Panc1 (cell line): ENCODE measurements at regions not wholly inside any gene's neighbourhood (a gene's known extent, or its start where the extent isn't known, plus 50 kb on each side); places are given as distances from the start of the nearest gene placed in this dataset.

Experiments
- ATAC-seq: fragments of 200-7000 bp; cut with Tn5 transposase; 2 replicates; pipeline ENCODE4 v1.9.1; 2020; ENCODE audit warnings: mild to moderate bottlenecking, moderate library complexity
- BruUV-seq: library from RNA; stranded (reverse); fragments of 400-500 nt; replicated peaks from 2 replicates; lab custom pipeline; 2021; lab: Mats Ljungman, UMichigan
- CTCF ChIA-PET: fragments of 300-600 bp; sonication (Branson Sonifier 250); formaldehyde crosslinking; loops from one replicate; lab custom pipeline; 2022; ENCODE audit warnings: antibody characterized with exemption; lab: Charles Lee
- POLR2A ChIA-PET: fragments of 300-600 bp; sonication (Branson Sonifier 250); formaldehyde crosslinking; loops from one replicate; lab custom pipeline; 2022; ENCODE audit warnings: antibody characterized with exemption; lab: Charles Lee
- DNase-seq: peaks from one replicate; pipeline ENCODE4 v3.0.0-alpha.2; 2010; ENCODE audit warnings: low read depth, low spot score
- H3K27ac ChIP-seq: 2 replicates; pipeline ENCODE4 v1.5.1; 2011; ENCODE audit warnings: mild to moderate bottlenecking, low read length, inconsistent platforms
- H3K27me3 ChIP-seq: fragments of 200-500 bp; sonication (Bioruptor generic); 2 replicates; pipeline ENCODE4 v1.6.0; 2014; ENCODE audit warnings: low read length, inconsistent platforms; ENCODE audit not compliant: control insufficient read depth, insufficient read depth
- H3K36me3 ChIP-seq: fragments of 200-500 bp; sonication (Bioruptor generic); 2 replicates; pipeline ENCODE4 v1.5.1; 2014; ENCODE audit warnings: inconsistent platforms, mild to moderate bottlenecking, low read length, moderate library complexity; ENCODE audit not compliant: control insufficient read depth, insufficient read depth
- H3K4me1 ChIP-seq: 2 replicates; pipeline ENCODE4 v1.5.1; 2011; ENCODE audit warnings: inconsistent platforms, mild to moderate bottlenecking, low read length, moderate library complexity; ENCODE audit not compliant: control insufficient read depth, insufficient read depth
- H3K4me3 ChIP-seq, 2 experiments: 2 replicates each; pipeline ENCODE4 v1.5.1; 2011 to 2012; ENCODE audit warnings: low read depth in 2 of 2, low read length in 2 of 2, mild to moderate bottlenecking in 2 of 2, inconsistent platforms in 1 of 2, moderate library complexity in 1 of 2
- H3K9me3 ChIP-seq: fragments of 200-500 bp; sonication (Bioruptor generic); 2 replicates; pipeline ENCODE4 v1.5.1; 2014; ENCODE audit warnings: low read depth, mild to moderate bottlenecking, inconsistent platforms, low read length, moderate library complexity; ENCODE audit not compliant: control insufficient read depth, insufficient read depth
- POLR2AphosphoS5 ChIP-seq: IDR thresholded peaks from 2 replicates; pipeline ENCODE4 v1.6.1; 2012; ENCODE audit warnings: mild to moderate bottlenecking, low read depth, low read length, moderate library complexity
- SIN3A ChIP-seq: IDR thresholded peaks from 2 replicates; pipeline ENCODE4 v1.6.1; 2012; ENCODE audit warnings: low read depth, mild to moderate bottlenecking, low read length, moderate library complexity, borderline replicate concordance; ENCODE audit not compliant: insufficient read depth
- TCF7L2 ChIP-seq: IDR thresholded peaks from 2 replicates; pipeline ENCODE4 v1.6.1; 2011; ENCODE audit warnings: mild to moderate bottlenecking, low read depth, low read length, inconsistent platforms
- in situ Hi-C: cut with HindIII; loops from 2 replicates; pipeline ENCODE4 v1.10.0; 2016; ENCODE audit warnings: low sequenced_read_pairs, low pct_unique_long_range_greater_than_20kb
- intact Hi-C: fragments of 100-400 bp; cut with micrococcal nuclease; formaldehyde crosslinking; loops from one replicate; pipeline ENCODE4 v1.10.0; 2022; ENCODE audit not compliant: unreplicated experiment
- TF ChIP-seq, protein P1 (sequence below): fragments of 450-650 bp; IDR thresholded peaks from 2 replicates; pipeline ENCODE4 v1.5.1; 2017; ENCODE audit warnings: mild to moderate bottlenecking
- TF ChIP-seq, protein P2 (sequence below), 2 experiments: IDR thresholded peaks; 2 replicates each; pipeline ENCODE4 v1.6.1; 2011 to 2012; ENCODE audit warnings: low read depth in 2 of 2, control low read depth in 1 of 2, low read length in 1 of 2, mild to moderate bottlenecking in 1 of 2, moderate library complexity in 1 of 2; ENCODE audit not compliant: insufficient read depth in 1 of 2

DNA sequence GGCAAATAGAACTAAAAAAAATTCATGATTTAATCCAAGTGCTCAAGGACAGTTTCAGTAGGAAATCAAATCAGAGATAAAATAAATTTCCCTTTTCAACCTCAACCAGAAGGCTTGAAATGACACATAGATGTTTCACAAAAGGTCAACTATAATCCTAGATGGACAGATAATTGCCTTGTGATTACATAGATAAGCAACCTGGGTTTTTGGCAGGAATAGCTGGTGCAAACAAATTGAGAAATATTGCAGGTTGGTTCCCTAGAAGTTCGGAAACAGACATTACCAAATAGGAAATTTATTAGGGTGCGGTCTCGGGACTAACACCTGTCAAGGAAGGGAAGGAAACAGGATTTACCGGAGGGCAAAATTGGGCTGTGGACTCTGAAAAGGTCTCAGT, 497.5 kb downstream of the COG6 start:
- ChIA-PET CTCF (no interaction called here), POLR2A (no interaction called here)
- intact Hi-C loops (no loop called here), in situ Hi-C loops (no loop called here)
- DNase-seq (no peak), ATAC-seq (no peak)
- BruUV-seq, result no TSS peak
- no peak overlapping the region for H3K4me3 ChIP-seq
- no peaks in the 10 kb centered on the region for H3K27me3 ChIP-seq
- no peaks in the 10 kb centered on the region for H3K9me3 ChIP-seq
- H3K4me1 ChIP-seq, result no peaks in the 10 kb centered on the region
- H3K27ac ChIP-seq, result no peak overlapping the region
- H3K36me3 ChIP-seq, result no peaks in the 10 kb centered on the region
- TF ChIP-seq POLR2AphosphoS5 (no peak), SIN3A (no peak), TCF7L2 (no peak)
- TF ChIP-seq, protein P1, sequence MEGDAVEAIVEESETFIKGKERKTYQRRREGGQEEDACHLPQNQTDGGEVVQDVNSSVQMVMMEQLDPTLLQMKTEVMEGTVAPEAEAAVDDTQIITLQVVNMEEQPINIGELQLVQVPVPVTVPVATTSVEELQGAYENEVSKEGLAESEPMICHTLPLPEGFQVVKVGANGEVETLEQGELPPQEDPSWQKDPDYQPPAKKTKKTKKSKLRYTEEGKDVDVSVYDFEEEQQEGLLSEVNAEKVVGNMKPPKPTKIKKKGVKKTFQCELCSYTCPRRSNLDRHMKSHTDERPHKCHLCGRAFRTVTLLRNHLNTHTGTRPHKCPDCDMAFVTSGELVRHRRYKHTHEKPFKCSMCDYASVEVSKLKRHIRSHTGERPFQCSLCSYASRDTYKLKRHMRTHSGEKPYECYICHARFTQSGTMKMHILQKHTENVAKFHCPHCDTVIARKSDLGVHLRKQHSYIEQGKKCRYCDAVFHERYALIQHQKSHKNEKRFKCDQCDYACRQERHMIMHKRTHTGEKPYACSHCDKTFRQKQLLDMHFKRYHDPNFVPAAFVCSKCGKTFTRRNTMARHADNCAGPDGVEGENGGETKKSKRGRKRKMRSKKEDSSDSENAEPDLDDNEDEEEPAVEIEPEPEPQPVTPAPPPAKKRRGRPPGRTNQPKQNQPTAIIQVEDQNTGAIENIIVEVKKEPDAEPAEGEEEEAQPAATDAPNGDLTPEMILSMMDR, result no peak
- TF ChIP-seq, protein P2, sequence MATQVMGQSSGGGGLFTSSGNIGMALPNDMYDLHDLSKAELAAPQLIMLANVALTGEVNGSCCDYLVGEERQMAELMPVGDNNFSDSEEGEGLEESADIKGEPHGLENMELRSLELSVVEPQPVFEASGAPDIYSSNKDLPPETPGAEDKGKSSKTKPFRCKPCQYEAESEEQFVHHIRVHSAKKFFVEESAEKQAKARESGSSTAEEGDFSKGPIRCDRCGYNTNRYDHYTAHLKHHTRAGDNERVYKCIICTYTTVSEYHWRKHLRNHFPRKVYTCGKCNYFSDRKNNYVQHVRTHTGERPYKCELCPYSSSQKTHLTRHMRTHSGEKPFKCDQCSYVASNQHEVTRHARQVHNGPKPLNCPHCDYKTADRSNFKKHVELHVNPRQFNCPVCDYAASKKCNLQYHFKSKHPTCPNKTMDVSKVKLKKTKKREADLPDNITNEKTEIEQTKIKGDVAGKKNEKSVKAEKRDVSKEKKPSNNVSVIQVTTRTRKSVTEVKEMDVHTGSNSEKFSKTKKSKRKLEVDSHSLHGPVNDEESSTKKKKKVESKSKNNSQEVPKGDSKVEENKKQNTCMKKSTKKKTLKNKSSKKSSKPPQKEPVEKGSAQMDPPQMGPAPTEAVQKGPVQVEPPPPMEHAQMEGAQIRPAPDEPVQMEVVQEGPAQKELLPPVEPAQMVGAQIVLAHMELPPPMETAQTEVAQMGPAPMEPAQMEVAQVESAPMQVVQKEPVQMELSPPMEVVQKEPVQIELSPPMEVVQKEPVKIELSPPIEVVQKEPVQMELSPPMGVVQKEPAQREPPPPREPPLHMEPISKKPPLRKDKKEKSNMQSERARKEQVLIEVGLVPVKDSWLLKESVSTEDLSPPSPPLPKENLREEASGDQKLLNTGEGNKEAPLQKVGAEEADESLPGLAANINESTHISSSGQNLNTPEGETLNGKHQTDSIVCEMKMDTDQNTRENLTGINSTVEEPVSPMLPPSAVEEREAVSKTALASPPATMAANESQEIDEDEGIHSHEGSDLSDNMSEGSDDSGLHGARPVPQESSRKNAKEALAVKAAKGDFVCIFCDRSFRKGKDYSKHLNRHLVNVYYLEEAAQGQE (IDR thresholded peaks at IDR 0.05; ENCODE audit: insufficient read depth in 1 of 2, low read depth in 2 of 2, low read length in 1 of 2), result no peak

DNA sequence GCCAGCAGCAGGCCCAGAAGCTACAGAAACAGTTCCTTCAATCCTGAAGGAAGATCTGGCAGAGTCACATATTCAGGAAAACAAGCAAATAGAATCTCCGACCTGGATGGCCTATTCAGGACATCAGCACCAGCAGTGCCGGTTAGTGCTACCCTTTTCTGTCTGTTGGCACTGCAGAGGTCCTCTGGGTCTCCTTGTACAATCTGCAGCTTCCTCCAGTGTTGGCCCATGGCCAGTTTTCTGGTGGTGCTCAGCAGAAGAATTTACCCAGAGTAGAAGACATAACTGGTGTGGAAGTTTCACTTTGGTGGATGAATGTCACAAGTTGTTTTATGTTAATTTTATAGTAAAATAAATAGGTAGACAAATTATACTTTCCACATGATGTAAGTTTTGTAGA, 498.1 kb downstream of the COG6 start:
- Histone ChIP-seq H3K4me1 (no peaks in the 10 kb centered on the region), H3K9me3 (no peaks in the 10 kb centered on the region), H3K27me3 (no peaks in the 10 kb centered on the region), H3K27ac (no peak overlapping the region), H3K36me3 (no peaks in the 10 kb centered on the region), H3K4me3 (no peak overlapping the region)
- TF ChIP-seq, protein P1, result no peak
- TF ChIP-seq, protein P2 (IDR thresholded peaks at IDR 0.05; ENCODE audit: insufficient read depth in 1 of 2, low read depth in 2 of 2, low read length in 1 of 2), result no peak
- TF ChIP-seq TCF7L2 (no peak), SIN3A (no peak)
- ChIA-PET CTCF (no interaction called here), POLR2A (no interaction called here)
- ATAC-seq (no peak), DNase-seq (no peak)
- in situ Hi-C loops (no loop called here), intact Hi-C loops (no loop called here)
- BruUV-seq, result no TSS peak
